NOMO-1 treated with DMSO at 0.1 percent for 48 hours (cell line): ENCODE measurements at regions not wholly inside any gene's neighbourhood (a gene's known extent, or its start where the extent isn't known, plus 50 kb on each side); places are given as distances from the start of the nearest gene placed in this dataset.

Experiments used
- DNase-seq: peaks from one replicate; lab custom pipeline; 2025; ENCODE audit not compliant: unreplicated experiment; lab: John Stamatoyannopoulos, UW

DNA sequence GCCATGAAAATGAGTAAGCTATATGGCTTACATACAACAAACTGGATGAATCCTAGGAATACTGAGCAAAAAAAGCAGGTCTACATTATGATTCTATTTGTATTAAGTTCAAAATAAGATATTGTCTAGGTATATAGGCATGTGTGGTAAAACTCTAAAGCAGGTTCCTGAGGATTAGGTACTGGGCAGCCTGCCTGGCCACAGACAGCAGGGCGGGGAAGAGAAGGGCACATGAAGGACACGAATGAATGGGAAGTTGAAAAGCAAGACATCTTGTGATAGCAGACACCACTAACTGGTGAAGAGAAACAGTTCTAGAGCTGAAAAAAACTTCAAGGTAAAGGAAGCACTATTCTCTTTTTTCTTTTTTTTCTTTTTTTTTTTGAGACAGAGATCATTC, 72.6 kb upstream of the SLC4A11 start:
- DNase-seq = no peak

GRCh38 chr20:3309226-3309625, 70.2 kb upstream of the SLC4A11 start:
- no peak for DNase-seq

- DNase-seq = no peak
These were observed 68.7 kb upstream of the SLC4A11 start for GRCh38 chr20:3307725-3308124.

DNA sequence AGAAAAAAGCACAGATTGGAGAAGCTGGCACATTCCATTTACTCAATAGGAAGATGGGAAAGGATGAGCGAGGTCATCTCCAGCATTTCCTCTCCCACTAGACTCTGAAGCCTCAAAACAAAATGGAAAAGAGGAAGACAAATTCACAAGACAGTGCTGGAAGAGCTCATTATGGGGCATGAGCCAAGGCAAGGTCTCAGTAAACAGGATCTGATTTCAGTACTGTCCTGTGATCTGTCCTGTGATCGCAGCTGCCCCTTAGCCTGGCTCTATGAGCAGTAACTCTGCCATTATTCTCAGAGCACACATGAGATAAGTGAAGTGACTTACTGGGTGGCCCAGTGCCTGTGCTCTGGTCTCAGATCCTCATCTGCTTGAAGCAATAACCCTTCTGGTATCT, 68.1 kb upstream of the SLC4A11 start:
- no peak for DNase-seq

DNA sequence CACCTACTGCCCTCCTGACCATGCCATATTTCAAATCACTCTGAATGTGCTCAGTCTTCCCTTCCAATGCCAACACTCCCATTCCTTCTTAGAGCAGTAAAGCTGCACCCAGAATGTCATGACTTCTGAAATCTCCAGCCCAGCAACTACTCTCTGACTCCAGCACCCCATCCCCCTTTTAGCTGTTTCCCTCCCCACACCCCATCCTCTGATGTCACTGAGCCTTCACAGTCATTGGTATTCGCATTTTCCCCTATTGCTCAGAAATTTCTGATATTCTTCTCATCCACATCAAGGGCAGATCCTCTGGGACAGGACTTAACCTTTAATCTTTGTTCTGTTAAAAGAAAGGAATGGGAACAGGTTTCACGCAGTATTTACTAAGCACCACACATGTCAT, 67.1 kb upstream of the SLC4A11 start:
- DNase-seq = no peak

DNA sequence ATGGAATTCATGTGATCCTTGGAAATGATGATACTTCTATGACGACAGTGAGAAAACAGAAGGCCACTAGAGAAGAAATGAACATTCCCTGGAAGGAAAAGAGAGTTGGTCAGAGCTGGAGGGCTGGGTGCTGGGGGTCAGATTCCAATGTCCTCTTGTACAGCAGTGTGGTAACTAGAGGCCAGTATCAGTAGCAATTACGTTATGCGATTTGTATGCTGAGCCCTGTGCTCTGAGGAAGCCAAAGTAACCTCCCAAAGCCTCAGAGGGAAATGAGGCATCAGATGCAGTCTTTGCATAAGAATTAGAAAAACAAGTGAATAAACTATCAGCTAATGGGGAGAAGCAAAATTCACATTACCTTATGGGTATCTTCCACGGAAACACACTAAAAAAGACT, 65.5 kb upstream of the SLC4A11 start:
- DNase-seq = no peak

GRCh38 chr20:3297079-3297378, 58.0 kb upstream of the SLC4A11 start:
- DNase-seq = no peak

DNA sequence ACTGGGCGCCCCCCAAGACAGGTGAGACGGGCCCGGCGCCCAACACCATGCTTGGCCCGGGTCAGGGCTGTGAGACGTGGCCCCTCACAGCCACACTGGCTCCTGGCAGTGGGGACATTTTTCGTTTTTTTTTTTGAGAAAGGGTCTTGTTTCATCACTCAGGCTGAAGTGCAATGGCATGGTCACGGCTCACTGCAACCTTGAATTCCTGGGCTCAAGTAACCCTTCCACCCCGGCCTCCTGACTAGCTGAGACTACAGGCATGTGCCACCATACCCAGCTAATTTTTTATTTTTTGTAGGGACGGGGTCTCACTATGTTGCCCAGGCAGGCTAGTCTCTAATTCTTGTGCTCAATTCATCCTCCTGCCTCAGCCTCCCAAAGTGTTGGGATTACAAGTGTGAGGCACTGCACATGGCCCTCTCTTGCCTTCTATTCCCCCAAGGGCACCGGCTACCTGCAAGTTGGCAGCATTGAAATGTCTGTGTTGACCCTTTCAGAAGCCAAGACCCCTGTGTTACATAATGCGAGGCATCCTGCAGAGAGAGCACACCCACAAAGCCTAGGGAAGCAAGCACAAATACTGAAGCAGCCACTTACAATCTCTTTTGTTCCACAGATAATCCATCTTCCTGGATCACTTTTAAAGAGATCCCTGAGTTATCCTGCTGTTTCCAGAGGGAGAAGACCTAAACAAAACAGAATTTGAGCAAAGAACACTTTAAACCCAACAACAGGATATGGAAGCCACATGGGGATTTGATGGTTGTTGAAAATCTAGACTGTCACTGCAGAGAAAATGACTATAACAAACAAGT, 57.5 kb upstream of the SLC4A11 start:
- no peak for DNase-seq
